HEK293 (cell line): ENCODE measurements at regions not wholly inside any gene's neighbourhood (a gene's known extent, or its start where the extent isn't known, plus 50 kb on each side); places are given as distances from the start of the nearest gene placed in this dataset.
A peak's percentile ranks its signal among the peaks of the same experiment; 100 is the strongest.

Source experiments
- CTCF ChIA-PET: fragments of 350-600 bp; formaldehyde crosslinking; extraction: SDS; loops from one replicate; lab custom pipeline; 2021; ENCODE audit warnings: antibody characterized with exemption; lab: Yijun Ruan, JAX
- POLR2A ChIA-PET: fragments of 300-600 bp; formaldehyde crosslinking; extraction: SDS; loops from one replicate; lab custom pipeline; 2020; ENCODE audit warnings: antibody characterized with exemption, inconsistent platforms; lab: Yijun Ruan, JAX
- H3K27ac ChIP-seq: fragments of 200-500 bp; sonication (Bioruptor generic); 2 replicates; pipeline ENCODE4 v1.5.1; 2014; ENCODE audit warnings: low read depth, low read length, control low read depth, inconsistent platforms; ENCODE audit errors: extremely low read depth
- H3K36me3 ChIP-seq, 2 experiments: fragments of 200-500 bp in 1 of 2; sonication (Bioruptor generic) in 1 of 2; 1 replicate in 1 of 2; 2 replicates in 1 of 2; pipeline ENCODE4 v1.5.1; 2014 to 2017; ENCODE audit warnings: inconsistent platforms in 2 of 2, low read length in 2 of 2; ENCODE audit not compliant: control insufficient read depth in 2 of 2, insufficient read depth in 1 of 2
- H3K4me1 ChIP-seq: fragments of 200-500 bp; sonication (Bioruptor generic); 2 replicates; pipeline ENCODE4 v1.5.1; 2014; ENCODE audit warnings: mild to moderate bottlenecking, low read length, inconsistent platforms; ENCODE audit not compliant: control insufficient read depth, insufficient read depth
- H3K4me3 ChIP-seq: 2 replicates; pipeline ENCODE4 v1.5.1; 2011; ENCODE audit warnings: low read depth, mild to moderate bottlenecking, control low read depth, low read length, moderate library complexity
- H3K9me3 ChIP-seq: fragments of 200-500 bp; sonication (Bioruptor generic); 2 replicates; pipeline ENCODE4 v1.5.1; 2014; ENCODE audit warnings: low read depth, low read length, inconsistent platforms; ENCODE audit not compliant: control insufficient read depth, insufficient read depth
- OVOL3 ChIP-seq: fragments of 450-650 bp; formaldehyde crosslinking; IDR thresholded peaks from 2 replicates; pipeline ENCODE4 v1.5.1; 2016; ENCODE audit warnings: missing biosample characterization, missing genetic modification characterization
- PRDM6 ChIP-seq: fragments of 450-650 bp; formaldehyde crosslinking; IDR thresholded peaks from 2 replicates; pipeline ENCODE4 v1.5.1; 2017; ENCODE audit warnings: missing biosample characterization, missing genetic modification characterization
- REST ChIP-seq: fragments of 450-650 bp; formaldehyde crosslinking; IDR thresholded peaks from 2 replicates; pipeline ENCODE4 v1.5.1; 2016; ENCODE audit warnings: missing biosample characterization, missing genetic modification characterization
- TCF7L2 ChIP-seq: IDR thresholded peaks from 2 replicates; pipeline ENCODE4 v1.6.1; 2011; ENCODE audit warnings: low read depth, mild to moderate bottlenecking, inconsistent platforms, low read length, moderate library complexity, borderline replicate concordance
- ZNF169 ChIP-seq: fragments of 450-650 bp; formaldehyde crosslinking; IDR thresholded peaks from 2 replicates; pipeline ENCODE4 v1.5.1; 2016; ENCODE audit warnings: missing biosample characterization, missing genetic modification characterization
- ZNF184 ChIP-seq: fragments of 450-650 bp; IDR thresholded peaks from 2 replicates; pipeline ENCODE4 v1.5.1; 2018; ENCODE audit warnings: missing biosample characterization, mild to moderate bottlenecking, missing genetic modification characterization
- ZNF202 ChIP-seq: fragments of 450-650 bp; formaldehyde crosslinking; IDR thresholded peaks from 2 replicates; pipeline ENCODE4 v1.5.1; 2016; ENCODE audit warnings: missing biosample characterization, missing genetic modification characterization, borderline replicate concordance
- ZNF292 ChIP-seq: fragments of 450-650 bp; formaldehyde crosslinking; IDR thresholded peaks from 2 replicates; pipeline ENCODE4 v1.5.1; 2016; ENCODE audit warnings: low read depth, missing biosample characterization, missing genetic modification characterization, borderline replicate concordance
- ZNF366 ChIP-seq: fragments of 450-650 bp; formaldehyde crosslinking; conservative IDR thresholded peaks from 2 replicates; pipeline ENCODE4 v1.5.1; 2016; ENCODE audit warnings: missing biosample characterization, missing genetic modification characterization
- ZNF398 ChIP-seq: fragments of 450-650 bp; formaldehyde crosslinking; IDR thresholded peaks from 2 replicates; pipeline ENCODE4 v1.5.1; 2017; ENCODE audit warnings: missing biosample characterization, missing genetic modification characterization
- ZNF423 ChIP-seq: fragments of 450-650 bp; formaldehyde crosslinking; IDR thresholded peaks from 2 replicates; pipeline ENCODE4 v1.5.1; 2016; ENCODE audit warnings: missing biosample characterization, missing genetic modification characterization
- ZNF48 ChIP-seq: fragments of 450-650 bp; formaldehyde crosslinking; IDR thresholded peaks from 2 replicates; pipeline ENCODE4 v1.5.1; 2016; ENCODE audit warnings: missing biosample characterization, missing genetic modification characterization
- ZNF548 ChIP-seq: fragments of 450-650 bp; formaldehyde crosslinking; IDR thresholded peaks from 2 replicates; pipeline ENCODE4 v1.5.1; 2016; ENCODE audit warnings: missing biosample characterization, missing genetic modification characterization
- ZNF555 ChIP-seq: fragments of 450-650 bp; formaldehyde crosslinking; conservative IDR thresholded peaks from 2 replicates; pipeline ENCODE4 v1.5.1; 2017; ENCODE audit warnings: missing biosample characterization, mild to moderate bottlenecking, missing genetic modification characterization, inconsistent platforms
- ZNF560 ChIP-seq: fragments of 450-650 bp; formaldehyde crosslinking; IDR thresholded peaks from 2 replicates; pipeline ENCODE4 v1.5.1; 2017; ENCODE audit warnings: missing biosample characterization, missing genetic modification characterization, borderline replicate concordance
- ZNF629 ChIP-seq: fragments of 450-650 bp; formaldehyde crosslinking; IDR thresholded peaks from 2 replicates; pipeline ENCODE4 v1.5.1; 2017; ENCODE audit warnings: missing biosample characterization, missing genetic modification characterization
- ZNF658 ChIP-seq: fragments of 450-650 bp; formaldehyde crosslinking; IDR thresholded peaks from 2 replicates; pipeline ENCODE4; 2016; ENCODE audit warnings: missing biosample characterization, missing genetic modification characterization
- ZSCAN18 ChIP-seq: fragments of 450-650 bp; formaldehyde crosslinking; IDR thresholded peaks from 2 replicates; pipeline ENCODE4 v1.5.1; 2016; ENCODE audit warnings: missing biosample characterization, missing genetic modification characterization
- ZSCAN23 ChIP-seq: fragments of 450-650 bp; formaldehyde crosslinking; IDR thresholded peaks from 2 replicates; pipeline ENCODE4 v1.5.1; 2016; ENCODE audit warnings: missing biosample characterization, missing genetic modification characterization
- ZSCAN5A ChIP-seq: fragments of 450-650 bp; formaldehyde crosslinking; IDR thresholded peaks from 2 replicates; pipeline ENCODE4 v1.5.1; 2016; ENCODE audit warnings: missing biosample characterization, missing genetic modification characterization
- TF ChIP-seq, protein P1 (sequence below): fragments of 450-650 bp; formaldehyde crosslinking; IDR thresholded peaks from 2 replicates; pipeline ENCODE4 v1.5.1; 2016; ENCODE audit warnings: missing biosample characterization, missing genetic modification characterization

DNA sequence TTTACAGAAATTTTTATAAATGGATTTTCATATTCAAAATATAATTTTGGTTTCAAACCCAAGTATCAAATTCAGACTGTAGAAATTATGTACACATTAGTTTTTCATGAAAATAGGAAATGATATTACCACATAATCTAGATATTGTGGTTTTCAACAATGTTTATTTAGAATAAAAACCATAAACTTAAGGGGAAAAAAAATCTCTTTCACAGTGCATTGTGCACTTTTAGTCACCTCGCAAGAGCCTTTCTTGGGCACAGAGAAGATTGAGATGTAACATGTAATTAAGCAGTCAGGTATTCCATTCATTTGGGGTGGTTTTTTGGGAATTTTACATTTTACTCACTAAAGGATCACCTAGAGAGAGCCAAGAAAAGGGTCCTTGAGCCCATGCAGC is 104.0 kb downstream of the TANC2 start:
- TF ChIP-seq ZNF629, result no peak
- peak; percentile 45 for TF ChIP-seq PRDM6 (tag by site-specific recombination)
- no peak for TF ChIP-seq ZNF548
- TF ChIP-seq TCF7L2, result no peak
- no peak for TF ChIP-seq ZNF658
- Histone ChIP-seq H3K4me1 (0 out of 2 replicates have a peak, but pooled peaks cover 4% of the 10 kb centered on the region), H3K4me3 (no peak overlapping the region), H3K9me3 (no peaks in the 10 kb centered on the region), H3K27ac (no peak overlapping the region), H3K36me3 (no peaks in the 10 kb centered on the region)
- ChIA-PET POLR2A (no interaction called here), CTCF (no interaction called here)

- POLR2A ChIA-PET, result no interaction called here
- Histone ChIP-seq H3K4me1 (0 out of 2 replicates have a peak, but pooled peaks cover 4% of the 10 kb centered on the region), H3K9me3 (no peaks in the 10 kb centered on the region), H3K4me3 (no peak overlapping the region), H3K36me3 (no peaks in the 10 kb centered on the region)
- CTCF ChIA-PET, result interaction anchor here (1.4 to 3.3 kb wide), 2 partner anchors 11 to 335 kb away, joined by 7 to 12 read pairs; no protein-coding TSS in a partner anchor
- TF ChIP-seq ZNF169, result no peak
- TF ChIP-seq REST, result no peak
- no peak for TF ChIP-seq ZNF560 (tag by site-specific recombination)
- TF ChIP-seq ZNF48 (tag by site-specific recombination), result no peak
- TF ChIP-seq ZNF184, result no peak
- no peak for TF ChIP-seq OVOL3 (tag by site-specific recombination)
- no peak for TF ChIP-seq ZNF292 (tag by site-specific recombination)
- no peak for TF ChIP-seq ZNF423 (tag by site-specific recombination)
- TF ChIP-seq ZSCAN18 (tag by site-specific recombination), result no peak
- TF ChIP-seq ZNF202 (tag by site-specific recombination), result no peak
- no peak for TF ChIP-seq ZNF555 (tag by site-specific recombination)
- TF ChIP-seq, protein P1, sequence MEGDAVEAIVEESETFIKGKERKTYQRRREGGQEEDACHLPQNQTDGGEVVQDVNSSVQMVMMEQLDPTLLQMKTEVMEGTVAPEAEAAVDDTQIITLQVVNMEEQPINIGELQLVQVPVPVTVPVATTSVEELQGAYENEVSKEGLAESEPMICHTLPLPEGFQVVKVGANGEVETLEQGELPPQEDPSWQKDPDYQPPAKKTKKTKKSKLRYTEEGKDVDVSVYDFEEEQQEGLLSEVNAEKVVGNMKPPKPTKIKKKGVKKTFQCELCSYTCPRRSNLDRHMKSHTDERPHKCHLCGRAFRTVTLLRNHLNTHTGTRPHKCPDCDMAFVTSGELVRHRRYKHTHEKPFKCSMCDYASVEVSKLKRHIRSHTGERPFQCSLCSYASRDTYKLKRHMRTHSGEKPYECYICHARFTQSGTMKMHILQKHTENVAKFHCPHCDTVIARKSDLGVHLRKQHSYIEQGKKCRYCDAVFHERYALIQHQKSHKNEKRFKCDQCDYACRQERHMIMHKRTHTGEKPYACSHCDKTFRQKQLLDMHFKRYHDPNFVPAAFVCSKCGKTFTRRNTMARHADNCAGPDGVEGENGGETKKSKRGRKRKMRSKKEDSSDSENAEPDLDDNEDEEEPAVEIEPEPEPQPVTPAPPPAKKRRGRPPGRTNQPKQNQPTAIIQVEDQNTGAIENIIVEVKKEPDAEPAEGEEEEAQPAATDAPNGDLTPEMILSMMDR, result no peak
- no peak for TF ChIP-seq ZSCAN5A
- no peak for TF ChIP-seq ZSCAN23 (tag by site-specific recombination)
- TF ChIP-seq ZNF366, result no peak
- no peak for TF ChIP-seq ZNF398 (tag by site-specific recombination)
- TF ChIP-seq, all 188 proteins: peak for 0
- no peak overlapping the region for H3K27ac ChIP-seq
Measured at GRCh38 chr17:63071797-63072196, 105.8 kb downstream of the TANC2 start.
